Tibial nerve (tissue), 4 donors: ENCODE measurements at regions not wholly inside any gene's neighbourhood (a gene's known extent, or its start where the extent isn't known, plus 50 kb on each side); places are given as distances from the start of the nearest gene placed in this dataset.

Experiments
- DNase-seq, 2 donors: peaks; one replicate each; pipeline ENCODE4 v3.0.0-alpha.2; 2019; ENCODE audit warnings: low spot score in 2 of 2
- H3K27ac ChIP-seq, 4 donors: fragments of 200-600 bp; sonication (generic) in 3 of 4; one replicate each; pipeline ENCODE4 v1.5.1; 2017 to 2019; ENCODE audit warnings: mild to moderate bottlenecking in 1 of 4
- H3K27me3 ChIP-seq, 2 donors: fragments of 200-600 bp; sonication (generic) in 1 of 2; one replicate each; pipeline versions ENCODE4 v1.5.1 to v1.6.0; 2017 to 2019
- H3K36me3 ChIP-seq, 3 donors: fragments of 200-600 bp; sonication (generic); one replicate each; pipeline ENCODE4 v1.5.1; 2018 to 2019
- H3K4me1 ChIP-seq, 4 donors: fragments of 200-600 bp; sonication (generic) in 3 of 4; one replicate each; pipeline ENCODE4 v1.5.1; 2017 to 2019
- H3K4me3 ChIP-seq, 4 donors: fragments of 200-600 bp; sonication (generic) in 3 of 4; one replicate each; pipeline ENCODE4 v1.5.1; 2017 to 2019; ENCODE audit warnings: mild to moderate bottlenecking in 1 of 4, moderate library complexity in 1 of 4
- H3K9me3 ChIP-seq, 4 donors: fragments of 200-600 bp; sonication (generic) in 3 of 4; one replicate each; pipeline ENCODE4 v1.5.1; 2017 to 2019
- EP300 ChIP-seq, 2 donors: sonication (generic); formaldehyde crosslinking; IDR thresholded peaks; one replicate each; pipeline ENCODE4 v1.6.1; 2017; ENCODE audit warnings: antibody characterized with exemption in 2 of 2, mild to moderate bottlenecking in 1 of 2
- POLR2A ChIP-seq, 2 donors: fragments of 450-650 bp; IDR thresholded peaks; one replicate each; pipeline ENCODE4 v1.6.1; 2017; ENCODE audit warnings: antibody characterized with exemption in 2 of 2, mild to moderate bottlenecking in 2 of 2, moderate library complexity in 2 of 2
- WGBS, 2 donors: methylation state at CpG; one replicate each; pipeline ENCODE4 v1.1.5; 2018; 5-methylcytosine and 5-hydroxymethylcytosine counted together
- TF ChIP-seq, protein P1 (sequence below), 5 experiments: fragments of 200-600 bp in 3 of 5; fragments of 450-650 bp in 2 of 5; sonication (generic) in 3 of 5; IDR thresholded peaks; one replicate each; pipeline ENCODE4 v1.5.1; 2016 to 2019; ENCODE audit warnings: antibody characterized with exemption in 5 of 5, mild to moderate bottlenecking in 3 of 5, moderate library complexity in 2 of 5

DNA sequence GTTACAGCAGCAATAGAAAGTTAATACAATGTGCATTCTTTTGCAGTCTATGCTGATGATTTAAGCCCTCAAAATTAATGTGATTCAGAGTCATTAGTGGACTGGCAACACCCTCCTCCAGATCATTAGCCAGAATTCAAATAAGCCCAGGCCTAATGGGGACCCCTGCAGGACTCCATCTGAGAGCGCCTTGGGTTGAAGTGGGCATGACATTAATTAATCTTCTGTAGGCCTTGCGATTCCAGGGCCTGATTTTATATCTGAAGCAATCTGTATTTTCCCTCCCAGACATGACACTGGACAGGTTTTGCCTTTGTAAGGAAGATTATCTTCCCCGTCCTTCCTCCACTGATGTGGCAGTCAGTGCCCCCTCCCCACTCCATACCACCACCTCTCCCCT lies 442.9 kb downstream of the FOXO1 start:
- DNase-seq: no peak
- 73 to 99% methylated on average over 3 of the region's 3 CpGs for WGBS, 2 donors
- Histone ChIP-seq H3K4me3 (no peak overlapping the region), H3K27me3 (no peaks in the 10 kb centered on the region), H3K27ac (peak overlapping the region; percentile 78 to 94 (median 86)), H3K36me3 (no peaks in the 10 kb centered on the region), H3K9me3 (no peaks in the 10 kb centered on the region), H3K4me1 (peaks cover 9 to 36% (median 27%) of the 10 kb centered on the region in 4 donors)
- TF ChIP-seq POLR2A (IDR thresholded peaks at IDR 0.05): no peak
- TF ChIP-seq, protein P1, sequence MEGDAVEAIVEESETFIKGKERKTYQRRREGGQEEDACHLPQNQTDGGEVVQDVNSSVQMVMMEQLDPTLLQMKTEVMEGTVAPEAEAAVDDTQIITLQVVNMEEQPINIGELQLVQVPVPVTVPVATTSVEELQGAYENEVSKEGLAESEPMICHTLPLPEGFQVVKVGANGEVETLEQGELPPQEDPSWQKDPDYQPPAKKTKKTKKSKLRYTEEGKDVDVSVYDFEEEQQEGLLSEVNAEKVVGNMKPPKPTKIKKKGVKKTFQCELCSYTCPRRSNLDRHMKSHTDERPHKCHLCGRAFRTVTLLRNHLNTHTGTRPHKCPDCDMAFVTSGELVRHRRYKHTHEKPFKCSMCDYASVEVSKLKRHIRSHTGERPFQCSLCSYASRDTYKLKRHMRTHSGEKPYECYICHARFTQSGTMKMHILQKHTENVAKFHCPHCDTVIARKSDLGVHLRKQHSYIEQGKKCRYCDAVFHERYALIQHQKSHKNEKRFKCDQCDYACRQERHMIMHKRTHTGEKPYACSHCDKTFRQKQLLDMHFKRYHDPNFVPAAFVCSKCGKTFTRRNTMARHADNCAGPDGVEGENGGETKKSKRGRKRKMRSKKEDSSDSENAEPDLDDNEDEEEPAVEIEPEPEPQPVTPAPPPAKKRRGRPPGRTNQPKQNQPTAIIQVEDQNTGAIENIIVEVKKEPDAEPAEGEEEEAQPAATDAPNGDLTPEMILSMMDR (IDR thresholded peaks at IDR 0.05): no peak
- TF ChIP-seq EP300 (IDR thresholded peaks at IDR 0.05): no peak

DNA sequence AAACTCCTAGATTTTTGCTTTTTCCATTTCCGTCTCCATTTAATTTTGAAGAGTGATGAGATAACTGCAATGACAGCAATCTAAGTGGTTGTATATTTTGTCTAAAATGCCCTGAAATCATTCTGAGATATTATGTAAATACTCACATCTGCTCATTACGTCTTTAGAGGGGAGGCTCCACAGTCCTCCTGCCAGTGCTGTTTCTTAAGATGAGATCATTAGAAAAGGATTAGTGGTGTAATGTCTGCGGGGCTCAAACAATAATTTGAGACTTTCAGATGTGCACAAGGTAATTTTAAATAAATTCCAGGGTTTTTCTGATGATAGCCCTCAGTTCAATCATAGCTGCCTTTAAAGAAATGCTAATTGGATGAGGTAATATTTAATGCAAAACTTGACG lies 437.9 kb downstream of the FOXO1 start:
- H3K4me3 ChIP-seq: no peak overlapping the region
- WGBS, 2 donors: 79 to 83% methylated on average over 4 of the region's 4 CpGs
- TF ChIP-seq POLR2A (IDR thresholded peaks at IDR 0.05) (no peak), EP300 (IDR thresholded peaks at IDR 0.05) (no peak)
- TF ChIP-seq, protein P1 (IDR thresholded peaks at IDR 0.05): no peak
- no peak for DNase-seq
- H3K27me3 ChIP-seq: no peaks in the 10 kb centered on the region
- no peaks in the 10 kb centered on the region for H3K36me3 ChIP-seq
- peaks cover 0 to 17% (median 3%) of the 10 kb centered on the region in 4 donors for H3K4me1 ChIP-seq
- no peaks in the 10 kb centered on the region for H3K9me3 ChIP-seq
- H3K27ac ChIP-seq: peak overlapping the region in 1 of 4 donors; percentile 10

- Histone ChIP-seq H3K4me1 (peaks cover 0 to 21% (median 2%) of the 10 kb centered on the region in 4 donors), H3K9me3 (no peaks in the 10 kb centered on the region), H3K27ac (peak overlapping the region in 1 of 4 donors; percentile 10), H3K27me3 (no peaks in the 10 kb centered on the region), H3K4me3 (no peak overlapping the region), H3K36me3 (no peaks in the 10 kb centered on the region)
- TF ChIP-seq EP300 (IDR thresholded peaks at IDR 0.05): no peak
- TF ChIP-seq, protein P1 (IDR thresholded peaks at IDR 0.05): no peak
- no peak for TF ChIP-seq POLR2A (IDR thresholded peaks at IDR 0.05)
- DNase-seq: no peak
- 47 to 48% methylated on average over 2 of the region's 2 CpGs for whole genome bisulfite sequencing, 2 donors
Observed at GRCh38 chr13:40228990-40229389, 437.5 kb downstream of the FOXO1 start.

DNA sequence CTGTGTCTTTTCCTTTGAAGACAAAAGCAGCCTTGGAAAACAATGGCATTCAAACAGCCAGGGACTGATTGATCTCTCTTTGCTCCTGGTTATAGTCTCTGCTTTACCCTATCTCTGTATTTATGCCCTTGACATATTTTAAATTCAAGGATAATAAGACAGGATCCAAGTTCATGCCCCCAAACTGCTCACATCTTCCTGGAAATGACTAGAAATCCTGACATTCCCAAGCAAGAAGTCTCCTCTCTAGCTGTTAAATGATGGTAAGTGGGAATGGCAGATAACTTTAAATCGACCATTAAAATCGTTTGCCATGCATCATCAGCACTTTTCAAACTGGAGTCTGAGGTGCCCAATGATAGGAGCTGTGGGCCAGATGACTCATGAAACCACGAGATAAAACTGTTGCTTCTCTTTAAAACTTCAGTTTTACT lies 435.6 kb downstream of the FOXO1 start:
- WGBS, 2 donors: 39 to 55% methylated on average over 3 of the region's 3 CpGs
- H3K4me1 ChIP-seq: peaks cover 0 to 32% (median 6%) of the 10 kb centered on the region in 4 donors
- H3K9me3 ChIP-seq: no peaks in the 10 kb centered on the region
- H3K27me3 ChIP-seq: no peaks in the 10 kb centered on the region
- no peaks in the 10 kb centered on the region for H3K36me3 ChIP-seq
- no peak overlapping the region for H3K4me3 ChIP-seq
- TF ChIP-seq, protein P1 (IDR thresholded peaks at IDR 0.05): no peak
- TF ChIP-seq EP300 (IDR thresholded peaks at IDR 0.05): no peak
- TF ChIP-seq POLR2A (IDR thresholded peaks at IDR 0.05): no peak
- peak overlapping the region in 2 of 4 donors; percentile 56 to 92 for H3K27ac ChIP-seq
- no peak for DNase-seq

- WGBS, 2 donors: 46 to 52% methylated on average over 2 of the region's 2 CpGs
- H3K9me3 ChIP-seq: no peaks in the 10 kb centered on the region
- H3K27me3 ChIP-seq: no peaks in the 10 kb centered on the region
- H3K4me1 ChIP-seq: peaks cover 0 to 32% (median 7%) of the 10 kb centered on the region in 4 donors
- DNase-seq: peak in 1 of 2 donors; percentile 59
- no peaks in the 10 kb centered on the region for H3K36me3 ChIP-seq
- H3K4me3 ChIP-seq: no peak overlapping the region
- TF ChIP-seq, protein P1 (IDR thresholded peaks at IDR 0.05): no peak
- TF ChIP-seq EP300 (IDR thresholded peaks at IDR 0.05): peak in 1 of 2 donors; percentile 56
- H3K27ac ChIP-seq: peak overlapping the region in 3 of 4 donors; percentile 9 to 92 (median 56)
Observed at GRCh38 chr13:40231311-40231710, 435.1 kb downstream of the FOXO1 start.
